Epidermal melanocyte (primary cell): ENCODE measurements at regions not wholly inside any gene's neighbourhood (a gene's known extent, or its start where the extent isn't known, plus 50 kb on each side); places are given as distances from the start of the nearest gene placed in this dataset.
A peak's percentile ranks its signal among the peaks of the same experiment; 100 is the strongest.
"Not testable (repeated sequence)": the region's sequence is repeated elsewhere in the genome, so short reads cannot be mapped to it uniquely, and the experiment has no call there.

ENCODE experiments used
- DNase-seq: peaks from one replicate; pipeline ENCODE4 v3.0.0; 2011; ENCODE audit warnings: low spot score; ENCODE audit not compliant: insufficient read length

DNA sequence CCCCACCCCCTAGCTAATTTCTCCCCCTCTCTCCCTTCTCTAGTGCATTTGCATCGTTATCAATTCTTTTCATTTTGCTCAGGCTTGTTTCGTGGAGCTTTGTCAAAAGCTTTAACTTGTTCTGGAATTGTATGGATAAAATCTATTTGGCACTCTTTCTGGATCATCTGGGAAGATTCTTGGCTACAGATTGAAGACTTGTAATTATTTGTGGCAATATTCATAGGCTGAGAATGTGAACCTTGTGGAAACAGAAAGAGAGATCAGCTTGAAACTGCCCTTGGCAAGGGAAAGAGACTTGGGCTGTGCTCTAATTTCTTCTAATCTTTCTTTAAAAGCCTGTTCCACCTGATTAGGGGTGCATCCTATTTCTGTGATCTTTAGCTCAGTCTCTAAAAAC, 340.6 kb upstream of the DAB2 start:
- DNase-seq, result no peak

DNA sequence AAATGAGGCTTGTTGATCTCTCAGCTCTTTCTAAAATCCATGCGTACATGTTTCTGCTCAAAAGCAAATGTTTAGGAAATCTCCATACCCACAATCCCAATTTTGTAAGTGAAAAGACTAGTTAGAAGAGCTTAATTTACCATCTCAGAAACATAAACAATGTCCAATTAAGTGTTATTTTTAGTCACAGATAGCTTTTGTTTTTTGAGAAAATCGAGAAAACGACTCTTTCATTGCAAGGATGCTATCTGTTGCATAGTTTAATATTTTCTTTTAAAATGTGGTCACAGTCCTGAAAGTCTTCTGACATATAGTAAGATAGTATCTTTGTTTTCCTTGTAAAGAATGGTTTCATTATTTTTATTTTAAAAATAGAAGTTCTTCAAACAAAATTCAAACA, 338.0 kb upstream of the DAB2 start:
- no peak for DNase-seq

DNA sequence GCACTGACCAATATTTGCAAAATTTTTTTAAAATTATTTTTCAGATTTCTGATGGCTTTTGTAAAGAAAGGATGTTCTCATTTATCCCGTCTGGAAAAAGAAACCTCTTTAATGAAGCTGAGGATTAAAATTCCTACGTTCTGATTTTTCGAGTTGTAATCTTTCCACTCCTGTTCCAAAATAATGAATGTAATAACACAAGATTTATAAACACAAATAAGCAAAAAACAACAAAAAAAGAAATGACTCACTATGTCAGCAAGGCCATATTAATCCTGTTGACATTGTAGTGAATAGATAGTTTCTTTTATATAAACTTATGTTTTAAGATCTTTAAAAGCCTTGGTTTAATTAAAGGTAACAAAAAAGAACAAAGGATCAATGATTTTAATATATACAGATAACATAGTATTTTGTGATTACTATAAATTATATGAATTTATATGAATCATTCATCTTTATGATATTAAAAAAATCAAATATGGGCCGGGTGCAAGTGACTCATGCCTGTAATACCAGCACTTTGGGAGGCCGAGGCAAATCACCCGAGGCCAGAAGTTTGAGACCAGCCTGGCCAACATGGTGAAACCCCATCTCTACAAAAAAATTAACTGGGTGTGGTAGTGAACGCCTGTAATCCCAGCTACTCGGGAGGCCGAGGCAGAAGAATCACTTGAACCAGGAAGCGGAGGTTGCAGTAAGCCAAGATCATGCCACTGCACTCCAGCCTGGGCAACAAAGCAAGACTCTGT, 336.6 kb upstream of the DAB2 start:
- no peak for DNase-seq

DNA sequence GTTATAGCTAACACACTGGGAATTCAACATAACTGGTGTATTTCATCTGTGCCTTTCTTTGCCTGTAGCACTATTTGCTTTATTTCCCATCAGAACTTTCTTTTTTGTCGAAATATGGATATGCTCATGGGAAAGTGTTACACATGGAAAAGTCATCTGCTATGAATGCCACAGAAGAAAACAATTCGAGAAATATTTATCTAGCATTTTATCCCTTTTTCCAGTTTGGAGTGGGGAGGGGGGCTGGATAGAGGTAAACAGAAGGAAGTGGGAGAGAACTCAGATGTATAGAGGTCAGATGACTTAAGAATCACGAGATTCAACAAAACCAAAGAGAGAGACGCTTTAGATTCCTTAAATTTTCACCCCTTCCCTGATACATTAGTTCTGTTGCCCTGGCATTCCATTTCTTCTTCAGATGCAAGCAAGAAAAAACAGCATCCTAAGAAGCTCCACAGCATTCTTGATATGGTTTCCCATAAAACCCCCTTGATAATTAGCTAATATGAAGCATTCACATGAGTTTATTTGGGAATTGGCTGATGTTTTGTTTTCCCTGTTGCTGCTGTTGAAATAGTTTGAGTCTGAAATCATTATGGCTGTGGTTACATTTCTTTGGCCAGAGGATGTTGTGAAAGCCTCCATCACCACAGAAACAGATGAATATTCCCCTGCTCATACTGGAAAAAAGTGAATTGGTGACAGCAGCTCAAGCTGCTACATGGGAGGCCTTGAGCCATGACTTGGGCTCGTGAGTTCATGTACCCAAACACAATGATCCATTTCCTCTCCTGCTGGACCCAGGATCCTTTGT, 335.8 kb upstream of the DAB2 start:
- DNase-seq, result no peak

DNA sequence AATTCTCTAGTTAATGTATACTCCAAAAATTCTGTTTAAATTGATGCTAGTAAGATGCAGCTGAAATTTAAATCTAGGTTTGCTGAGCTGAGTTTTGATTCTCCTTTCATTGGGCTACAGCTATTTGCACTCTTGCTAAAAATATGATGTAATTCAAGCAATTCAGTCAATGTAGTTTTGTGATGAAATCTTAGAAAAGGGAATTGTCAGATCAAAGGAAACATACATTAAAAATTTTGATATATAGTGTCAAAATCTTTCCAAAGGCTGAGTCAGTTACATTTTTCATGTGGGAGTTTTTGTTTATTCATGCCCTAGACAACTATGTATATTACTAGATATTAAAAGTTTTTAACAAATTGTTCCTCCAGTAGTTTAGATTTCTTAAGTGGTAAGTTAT, 334.9 kb upstream of the DAB2 start:
- DNase-seq, result no peak

DNA sequence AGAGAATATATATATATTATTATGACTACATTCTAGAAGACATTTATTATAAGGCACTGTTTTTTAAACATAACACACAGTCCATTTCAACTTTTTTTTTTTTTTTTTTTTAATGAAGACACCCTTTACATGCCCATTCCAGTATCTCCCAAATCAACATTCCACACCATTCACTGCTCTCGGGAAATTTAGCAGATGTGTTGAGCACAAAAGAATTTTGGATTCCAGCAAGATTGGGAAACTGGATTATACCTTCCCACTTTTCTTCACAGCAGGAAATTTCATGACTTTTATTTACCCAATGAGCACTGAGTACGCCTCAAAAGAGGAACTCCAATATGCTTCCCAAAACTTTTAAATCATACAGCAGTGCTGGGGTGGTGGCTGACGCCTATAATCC, 333.6 kb upstream of the DAB2 start:
- DNase-seq, result no peak

DNA sequence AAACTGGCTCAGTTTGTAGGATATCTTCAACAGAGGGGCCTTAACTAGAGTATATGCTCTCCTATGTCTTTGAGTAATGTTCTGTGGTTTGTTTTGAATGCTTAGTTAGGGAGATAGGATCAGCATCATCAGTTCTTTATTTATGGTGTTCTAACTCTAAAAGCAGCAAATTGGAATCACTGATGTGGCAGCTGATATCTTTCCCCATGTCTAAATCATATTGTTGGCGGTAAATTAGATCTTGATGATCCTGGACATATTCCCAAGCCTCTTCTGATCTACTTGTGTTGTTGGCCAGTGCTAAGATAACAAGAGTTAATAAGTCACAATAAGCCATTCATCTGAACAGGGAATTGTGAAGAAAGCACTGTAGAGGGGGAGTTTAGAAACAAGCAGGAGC, 332.4 kb upstream of the DAB2 start:
- DNase-seq, result no peak

DNA sequence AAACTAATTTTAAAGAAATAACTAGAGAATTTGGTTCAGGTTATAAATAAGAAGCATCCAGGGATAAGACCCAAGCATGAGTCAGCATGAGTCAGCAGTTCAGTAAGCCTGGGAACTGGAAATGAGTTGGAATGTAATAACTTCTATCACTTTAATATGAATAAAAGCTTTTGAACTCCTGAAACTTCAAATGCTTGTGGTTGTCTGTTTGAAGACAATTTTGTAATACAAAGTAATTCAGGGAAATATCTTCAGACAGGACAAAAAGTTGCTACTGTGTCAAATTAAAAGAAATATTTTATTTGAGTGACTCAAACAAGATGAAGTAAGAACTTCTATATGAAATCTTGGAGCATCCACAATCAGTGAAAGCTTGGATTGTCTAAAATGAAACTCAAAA, 331.2 kb upstream of the DAB2 start:
- DNase-seq, result no peak

DNA sequence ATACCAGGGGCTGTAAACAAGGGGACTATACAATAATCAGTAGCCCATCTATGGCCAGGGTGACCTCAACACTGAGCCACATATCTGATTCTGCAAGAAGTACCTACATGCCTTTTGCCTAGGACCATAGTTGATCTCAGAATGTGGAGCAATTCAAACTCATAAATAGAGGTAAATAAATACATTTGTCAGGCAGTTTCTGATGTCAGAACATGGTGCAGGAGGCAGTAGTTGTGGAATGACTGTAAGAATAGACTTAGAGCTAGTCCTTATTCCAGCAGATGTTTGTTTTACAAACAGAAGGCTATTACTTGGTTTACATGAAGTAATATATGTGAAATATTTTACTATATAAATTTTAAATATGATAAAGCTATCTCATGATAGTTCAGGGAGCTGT, 330.7 kb upstream of the DAB2 start:
- no peak for DNase-seq

DNA sequence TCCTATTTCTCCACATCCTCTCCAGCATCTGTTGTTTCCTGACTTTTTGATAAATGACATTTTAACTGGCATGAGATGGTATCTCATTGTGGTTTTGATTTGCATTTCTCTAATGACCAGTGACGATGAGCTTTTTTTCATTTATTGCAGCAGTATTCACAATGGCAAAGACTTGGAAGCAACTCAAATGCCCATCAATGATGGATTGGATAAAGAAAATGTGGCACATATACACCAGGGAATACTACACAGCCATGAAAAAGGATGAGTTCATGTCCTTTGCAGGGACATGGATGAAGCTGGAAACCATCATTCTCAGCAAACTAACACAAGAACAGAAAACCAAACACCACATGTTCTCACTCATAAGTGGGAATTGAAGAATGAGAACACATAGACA, 329.0 kb upstream of the DAB2 start:
- not testable (repeated sequence) for DNase-seq

DNA sequence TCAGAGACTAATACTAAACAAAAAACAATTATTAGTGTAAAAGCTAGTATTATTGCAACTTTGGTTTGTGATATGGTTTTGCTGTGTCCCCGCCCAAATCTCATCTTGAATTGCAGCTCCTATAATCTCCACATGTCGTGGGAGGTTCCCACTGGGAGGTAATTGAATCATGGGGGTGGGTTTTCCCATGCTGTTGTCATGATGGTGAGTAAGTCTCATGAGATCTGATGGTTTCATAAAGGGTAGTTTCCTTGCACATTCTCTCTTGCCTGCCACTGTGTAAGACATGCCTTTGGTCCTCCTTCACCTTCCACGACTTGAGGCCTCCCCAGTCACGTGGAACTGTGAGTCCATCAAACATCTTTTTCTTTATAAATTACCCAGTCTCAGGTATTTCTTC, 325.9 kb upstream of the DAB2 start:
- no peak for DNase-seq

DNA sequence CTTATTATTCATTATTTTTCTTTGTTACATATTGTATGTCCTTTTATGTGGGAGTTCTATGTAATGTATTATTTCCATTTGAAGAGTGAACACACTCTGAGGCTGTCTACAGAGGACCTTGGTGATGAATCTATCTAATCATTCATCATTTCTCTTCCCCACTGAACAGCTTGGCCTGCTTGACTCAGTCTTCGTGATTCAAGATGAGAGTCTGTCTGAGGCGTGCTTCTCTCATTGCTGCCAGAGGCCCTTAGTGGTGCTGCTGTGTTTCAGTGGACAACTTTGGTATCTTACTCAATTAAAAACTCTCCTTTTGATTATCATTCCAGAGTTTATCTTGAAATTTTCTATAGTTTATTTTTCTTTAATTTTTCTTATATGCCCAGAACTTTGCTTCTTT, 318.1 kb upstream of the DAB2 start:
- no peak for DNase-seq

DNA sequence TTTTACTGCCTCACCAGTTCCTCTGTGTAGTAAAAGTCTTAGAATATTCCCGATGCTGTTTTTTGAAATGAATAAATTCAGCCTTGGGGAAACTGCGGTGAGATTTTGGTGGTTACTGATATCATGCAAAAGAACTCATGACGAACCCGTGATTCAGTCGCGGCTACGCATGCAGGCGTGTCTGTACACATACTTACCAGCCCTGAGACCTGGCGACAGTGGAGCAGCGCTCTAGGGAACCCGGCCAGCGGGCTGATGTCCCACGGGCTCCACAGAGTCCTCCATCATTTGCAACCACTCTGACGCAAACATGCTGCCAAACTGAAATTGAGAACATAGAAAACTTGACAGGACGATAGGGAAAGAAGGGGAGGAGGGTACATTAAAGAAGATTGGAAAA, 315.6 kb upstream of the DAB2 start:
- no peak for DNase-seq

DNA sequence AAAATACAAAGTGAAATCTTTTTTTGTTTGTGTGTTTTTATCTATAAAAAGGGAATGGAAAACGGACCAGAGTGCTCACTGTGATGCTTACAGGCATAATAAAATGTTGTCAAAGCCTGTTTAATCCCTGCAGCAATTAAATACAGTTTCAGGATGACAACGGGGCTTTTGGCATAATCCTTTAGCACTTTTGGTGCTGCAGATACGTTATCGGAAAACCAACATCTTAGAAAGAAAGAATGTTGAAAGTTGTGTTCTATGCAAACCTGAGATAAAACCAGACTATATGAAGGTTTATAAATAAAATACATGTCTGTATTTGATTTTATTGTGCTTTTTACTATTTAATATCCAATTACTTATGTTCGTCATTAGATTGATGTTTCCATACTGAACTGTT, 307.4 kb upstream of the DAB2 start:
- DNase-seq, result no peak

DNA sequence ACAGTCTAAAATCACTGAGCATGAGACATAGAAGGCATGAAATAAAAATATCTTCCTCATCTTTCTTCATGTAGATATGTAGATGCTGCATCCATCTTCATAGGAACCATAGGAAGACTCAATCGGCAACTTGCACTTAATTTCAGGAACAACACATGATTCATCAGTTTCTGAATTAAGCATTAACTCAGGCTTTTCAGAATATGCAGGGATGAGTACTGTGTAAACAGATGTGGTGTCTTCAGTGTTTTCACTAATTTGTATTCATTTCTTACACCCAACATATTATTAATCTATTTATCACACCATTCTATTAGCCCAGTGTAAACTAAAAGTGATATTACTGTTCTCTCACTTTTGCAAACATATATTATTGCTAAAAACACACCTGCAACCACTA, 305.9 kb upstream of the DAB2 start:
- no peak for DNase-seq

DNA sequence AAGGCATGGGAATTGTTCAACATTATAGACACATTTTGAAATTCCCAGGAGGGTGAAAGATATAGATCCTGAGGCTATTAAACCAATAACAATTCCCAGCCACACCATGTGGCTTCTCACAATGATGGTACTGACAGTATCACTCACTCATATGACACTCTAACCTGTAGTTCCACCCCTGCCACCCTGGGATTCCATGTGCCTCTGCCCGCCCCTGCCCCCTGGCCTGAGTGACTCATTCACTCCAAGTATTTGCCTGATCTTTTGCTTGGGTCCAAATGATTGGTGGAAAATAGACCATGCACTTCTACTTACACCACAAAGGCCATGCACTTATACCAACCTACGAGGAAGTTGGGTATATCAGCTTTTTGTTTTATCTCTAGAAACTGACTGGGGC, 305.2 kb upstream of the DAB2 start:
- no peak for DNase-seq

DNA sequence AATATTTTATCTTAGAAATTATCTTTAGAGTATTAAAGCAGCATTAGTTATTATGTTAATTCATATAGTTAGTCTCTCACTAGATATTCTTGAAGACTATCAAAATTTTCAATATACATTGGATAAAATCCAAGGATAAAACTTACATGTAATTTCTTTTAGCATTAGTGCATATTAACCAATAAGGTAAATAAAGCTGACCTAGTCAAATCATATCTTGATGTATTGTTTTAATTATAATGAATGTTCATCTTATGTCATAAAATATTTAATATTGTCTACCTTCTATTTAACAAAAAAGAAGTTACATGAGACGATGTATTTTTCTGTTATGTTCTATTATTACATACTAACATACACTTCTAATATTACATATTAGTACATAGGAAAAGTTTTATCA, 301.7 kb upstream of the DAB2 start:
- DNase-seq, result no peak

DNA sequence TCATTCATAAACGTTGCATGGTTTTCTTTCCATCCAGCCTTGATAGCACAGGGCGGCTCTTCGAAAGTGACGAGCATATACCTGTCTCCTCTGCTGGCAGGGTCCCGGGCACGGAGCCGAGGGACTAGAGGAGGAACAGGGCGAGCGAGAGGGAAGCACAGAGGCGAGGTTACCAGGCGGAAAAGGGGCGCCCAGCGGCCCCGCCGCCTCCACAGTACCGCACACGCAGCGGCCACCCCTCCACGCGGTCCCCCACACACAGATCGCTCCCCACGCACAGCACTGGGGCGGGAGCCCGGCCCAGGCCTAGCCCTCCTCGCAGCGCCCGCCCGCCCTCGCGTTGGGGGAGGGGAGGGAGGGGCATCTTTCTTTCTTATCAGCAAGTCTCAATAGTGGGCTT, 296.6 kb upstream of the DAB2 start:
- no peak for DNase-seq

DNA sequence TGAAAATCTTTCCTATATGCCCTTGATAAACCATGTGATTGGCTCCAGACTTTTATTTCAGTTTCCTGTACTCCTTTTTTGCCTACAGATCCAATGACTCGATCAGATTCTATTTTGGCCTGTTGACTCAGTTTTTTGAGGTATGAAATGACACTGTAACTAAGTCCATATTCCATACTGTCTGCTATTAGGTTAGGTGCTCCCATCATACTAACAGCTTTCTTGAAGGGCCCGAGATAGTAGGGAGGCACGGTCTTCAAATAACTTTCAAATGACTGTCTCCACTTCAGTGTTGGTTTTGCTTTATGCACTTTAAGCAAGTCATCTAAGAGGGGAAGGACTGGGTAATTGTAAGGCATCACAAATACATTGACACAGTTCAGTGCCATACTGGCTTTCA, 295.4 kb upstream of the DAB2 start:
- DNase-seq, result no peak

DNA sequence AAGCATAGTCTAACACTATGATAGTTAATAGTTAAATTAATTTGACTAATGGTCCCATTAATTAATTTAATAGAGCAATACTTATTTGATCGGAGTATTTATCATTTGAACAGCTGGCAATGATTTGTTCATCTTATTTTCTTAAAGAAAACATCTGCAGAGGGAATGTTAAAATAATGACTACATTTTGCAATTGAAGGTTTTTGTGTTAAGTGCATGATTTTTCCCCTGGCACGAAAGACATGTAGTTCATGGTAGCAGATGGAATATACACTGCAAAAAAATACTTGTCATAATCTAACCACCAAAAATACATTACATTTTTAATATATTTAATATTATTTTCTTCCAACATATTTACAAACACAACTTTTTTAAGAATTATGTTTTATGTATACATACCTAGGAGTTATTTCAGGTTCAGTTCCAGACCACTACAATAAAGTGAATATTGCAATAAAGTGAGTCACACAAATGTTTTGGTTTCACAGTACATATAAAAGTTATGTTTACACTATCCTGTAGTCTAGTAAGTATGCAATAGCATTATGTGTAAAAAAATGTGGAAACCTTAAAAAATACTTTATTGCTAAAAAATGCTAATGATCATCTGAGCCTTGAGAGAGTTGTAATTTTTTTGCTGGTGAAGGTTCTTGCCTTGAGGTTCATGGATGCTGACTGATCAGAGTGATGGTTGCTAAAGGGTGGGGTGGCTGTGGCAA, 292.6 kb upstream of the DAB2 start:
- no peak for DNase-seq

DNA sequence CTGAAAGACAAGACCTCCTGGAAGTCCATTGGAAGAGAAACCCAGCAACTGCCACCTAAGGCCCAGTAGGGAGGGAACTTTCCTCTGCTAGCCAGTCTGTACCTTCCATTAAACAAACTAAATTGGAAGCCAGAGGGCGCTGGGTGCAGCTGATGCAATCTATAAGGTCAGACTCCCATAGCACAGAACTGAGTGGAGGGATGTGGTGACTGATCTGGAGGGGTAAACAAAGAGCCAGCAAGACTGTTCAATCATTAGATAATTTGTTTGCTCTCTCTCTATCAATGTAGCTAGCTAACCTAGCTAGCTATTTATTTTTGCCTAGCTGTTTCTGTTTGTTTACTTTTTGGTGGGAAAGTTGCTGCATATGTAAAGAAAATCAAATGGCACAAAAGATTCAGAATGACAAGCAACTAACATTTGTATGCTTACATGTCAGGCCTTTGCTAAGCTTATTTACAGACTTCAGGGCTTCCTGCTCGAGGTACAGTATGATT, 291.8 kb upstream of the DAB2 start:
- peak; percentile 29 for DNase-seq

DNA sequence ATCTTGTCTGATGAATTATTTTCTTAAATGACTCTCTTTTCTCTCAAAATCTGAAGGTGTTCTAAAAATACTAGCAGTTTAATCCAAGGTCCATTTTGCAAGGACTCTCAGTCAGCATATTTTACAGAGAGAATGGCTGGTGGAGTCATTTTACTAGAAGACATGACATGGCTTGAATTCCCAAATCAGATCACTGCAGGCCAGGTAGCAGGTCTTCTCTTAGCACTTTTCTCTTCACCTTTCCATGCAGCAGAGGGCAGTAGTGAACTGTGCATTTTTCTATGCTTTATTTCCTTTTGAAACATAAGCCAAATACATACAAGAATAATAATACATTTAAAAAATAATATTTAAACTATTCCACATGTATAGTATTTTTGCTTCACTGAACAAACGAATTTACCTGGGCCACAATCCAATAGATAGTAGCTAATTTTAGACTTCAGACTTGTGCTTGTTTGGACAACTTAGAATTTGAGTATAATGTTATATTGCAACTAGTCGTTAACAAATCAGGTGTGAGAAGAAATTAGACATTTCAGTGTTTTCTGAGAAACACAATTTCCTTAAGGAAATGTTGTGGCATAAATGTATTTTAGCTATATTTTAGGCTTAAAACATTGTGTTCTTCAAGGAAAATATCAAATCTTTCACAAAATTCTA, 289.4 kb upstream of the DAB2 start:
- peak; percentile 23 for DNase-seq
